ENCODE measurements at regions not wholly inside any gene's neighbourhood (a gene's known extent, or its start where the extent isn't known, plus 50 kb on each side); places are given as distances from the start of the nearest gene placed in this dataset.
"Not testable (repeated sequence)": the region's sequence is repeated elsewhere in the genome, so short reads cannot be mapped to it uniquely, and the experiment has no call there.

GRCh38 chr6:144379356-144379755 is 94.2 kb downstream of the UTRN start:
- DNase-seq: no peak
- Histone ChIP-seq H3K27me3 (no peaks in the 10 kb centered on the region), H3K36me3 (no peaks in the 10 kb centered on the region), H3K9me3 (no peaks in the 10 kb centered on the region), H3K4me3 (no peak overlapping the region), H3K4me1 (peaks cover 16 to 52% (median 24%) of the 10 kb centered on the region in 4 donors), H3K27ac (peak overlapping the region in 1 of 4 donors; percentile 40)
- WGBS, 2 donors: 78 to 89% methylated on average over 7 of the region's 7 CpGs
- ATAC-seq (ENCODE audit: low FRiP score in 2 of 2): peak in 1 of 2 donors; percentile 65
- TF ChIP-seq POLR2AphosphoS5 (IDR thresholded peaks at IDR 0.05): no peak
- TF ChIP-seq CTCF (IDR thresholded peaks at IDR 0.05): no peak
- TF ChIP-seq EP300 (IDR thresholded peaks at IDR 0.05): no peak
- TF ChIP-seq POLR2A (IDR thresholded peaks at IDR 0.05): no peak

GRCh38 chr6:144381499-144381898 is 96.4 kb downstream of the UTRN start:
- H3K27ac ChIP-seq; H3K9me3 ChIP-seq; ATAC-seq (ENCODE audit: low FRiP score in 2 of 2); DNase-seq; H3K36me3 ChIP-seq; H3K27me3 ChIP-seq; H3K4me3 ChIP-seq: not testable (repeated sequence)
- 100% methylated on average over 2 of the region's 2 CpGs for WGBS, 2 donors
- peaks cover 16 to 43% (median 25%) of the 10 kb centered on the region in 4 donors for H3K4me1 ChIP-seq

DNA sequence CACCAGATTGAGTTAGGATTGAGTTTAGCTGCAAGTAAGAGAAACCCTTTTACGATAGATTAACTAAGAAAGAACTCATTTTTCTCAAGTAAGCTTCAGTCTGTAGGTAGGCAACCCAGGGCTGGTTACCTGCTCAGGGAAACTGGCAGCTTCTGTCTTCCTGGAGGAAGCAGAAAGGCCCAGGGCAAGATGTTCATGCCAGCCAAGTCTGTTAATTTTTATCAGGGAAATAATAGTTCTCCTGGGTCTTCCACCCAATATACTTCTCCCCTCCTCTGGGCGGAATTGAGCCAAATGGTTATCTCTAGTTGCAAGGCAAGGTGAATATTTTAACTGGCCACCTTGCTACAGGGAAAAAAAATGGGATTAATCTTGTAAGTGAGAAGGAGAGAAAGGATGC is 98.2 kb downstream of the UTRN start:
- Histone ChIP-seq H3K27me3 (no peaks in the 10 kb centered on the region), H3K27ac (no peak overlapping the region), H3K9me3 (no peaks in the 10 kb centered on the region), H3K36me3 (no peaks in the 10 kb centered on the region), H3K4me1 (peaks cover 10 to 34% (median 21%) of the 10 kb centered on the region in 4 donors), H3K4me3 (no peak overlapping the region)
- DNase-seq (no peak), ATAC-seq (ENCODE audit: low FRiP score in 2 of 2) (no peak)
- TF ChIP-seq POLR2AphosphoS5 (IDR thresholded peaks at IDR 0.05) (no peak), POLR2A (IDR thresholded peaks at IDR 0.05) (no peak), EP300 (IDR thresholded peaks at IDR 0.05) (no peak), CTCF (IDR thresholded peaks at IDR 0.05) (no peak)
- WGBS, 2 donors: 95% methylated on average over 2 of the region's 2 CpGs

DNA sequence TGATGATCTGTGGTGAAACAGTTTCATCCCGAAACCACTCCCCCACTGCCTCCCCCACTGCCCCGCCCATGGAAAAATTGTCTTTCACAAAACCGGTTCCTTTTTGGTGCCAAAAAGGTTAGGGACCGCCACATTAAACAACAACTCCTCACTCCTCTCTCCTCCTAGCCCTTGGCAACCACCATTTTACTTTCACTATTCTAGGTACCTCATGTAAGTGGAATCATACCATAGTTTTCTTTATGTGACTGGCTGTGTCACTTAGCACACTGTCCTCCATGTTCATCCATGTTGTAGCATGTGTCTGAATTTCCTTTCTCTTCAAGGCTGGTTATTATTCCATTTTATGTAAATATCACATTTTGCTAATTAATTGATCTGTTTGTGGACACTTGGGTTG is 99.3 kb downstream of the UTRN start:
- Histone ChIP-seq H3K27me3 (no peaks in the 10 kb centered on the region), H3K36me3 (no peaks in the 10 kb centered on the region), H3K27ac (no peak overlapping the region), H3K4me1 (peaks cover 2 to 25% (median 13%) of the 10 kb centered on the region in 4 donors), H3K9me3 (no peaks in the 10 kb centered on the region), H3K4me3 (no peak overlapping the region)
- DNase-seq (no peak), ATAC-seq (ENCODE audit: low FRiP score in 2 of 2) (no peak)
- TF ChIP-seq POLR2AphosphoS5 (IDR thresholded peaks at IDR 0.05) (no peak), CTCF (IDR thresholded peaks at IDR 0.05) (no peak), EP300 (IDR thresholded peaks at IDR 0.05) (no peak), POLR2A (IDR thresholded peaks at IDR 0.05) (no peak)
- 95 to 97% methylated on average over 4 of the region's 4 CpGs for WGBS, 2 donors

DNA sequence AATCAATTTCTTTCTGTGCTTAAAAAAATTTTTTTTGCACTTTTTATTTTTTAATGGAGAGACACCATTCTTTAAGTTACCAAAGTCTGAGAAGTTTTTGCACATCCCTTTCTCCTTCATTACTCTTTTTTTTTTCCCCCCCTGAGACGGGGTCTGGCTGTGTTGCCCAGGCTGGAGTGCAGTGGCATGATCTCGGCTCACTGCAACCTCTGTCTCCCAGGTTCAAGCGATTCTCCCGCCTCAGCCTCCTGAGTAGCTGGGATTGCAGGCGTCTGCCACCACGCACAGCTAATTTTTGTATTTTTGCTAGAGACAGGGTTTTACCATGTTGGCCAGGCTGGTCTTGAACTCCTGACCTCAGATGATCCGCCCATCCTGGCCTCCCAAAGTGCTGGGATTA is 104.3 kb downstream of the UTRN start:
- not testable (repeated sequence) for ATAC-seq (ENCODE audit: low FRiP score in 2 of 2)
- 89 to 100% methylated on average over 7 of the region's 7 CpGs for WGBS, 2 donors
- peaks cover 0 to 19% (median 6%) of the 10 kb centered on the region in 4 donors for H3K4me1 ChIP-seq

DNA sequence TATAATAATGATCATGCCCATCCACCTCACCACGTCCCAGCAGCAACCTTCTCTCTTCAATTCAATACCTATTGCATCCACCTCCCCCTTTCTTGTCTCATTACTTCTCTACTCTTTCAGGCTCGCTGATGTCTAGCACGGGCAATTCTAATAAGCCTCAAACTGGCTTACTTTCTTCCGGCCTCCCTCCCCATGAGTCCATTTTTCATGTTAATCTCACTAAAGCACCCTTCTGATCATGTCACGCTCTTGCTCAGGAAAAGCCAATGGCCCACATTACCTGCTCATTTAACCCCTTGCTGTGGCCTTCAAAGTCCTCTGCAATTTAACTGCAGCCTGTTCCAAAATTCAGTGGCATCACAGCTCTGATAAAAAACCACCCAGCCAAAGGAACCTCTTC is 105.1 kb downstream of the UTRN start:
- H3K9me3 ChIP-seq: no peaks in the 10 kb centered on the region
- DNase-seq (no peak), ATAC-seq (ENCODE audit: low FRiP score in 2 of 2) (no peak)
- H3K36me3 ChIP-seq: no peaks in the 10 kb centered on the region
- peaks cover 0 to 19% (median 6%) of the 10 kb centered on the region in 4 donors for H3K4me1 ChIP-seq
- no peaks in the 10 kb centered on the region for H3K27me3 ChIP-seq
- 94% methylated on average over 5 of the region's 5 CpGs for WGBS, 2 donors
- TF ChIP-seq POLR2AphosphoS5 (IDR thresholded peaks at IDR 0.05) (no peak), EP300 (IDR thresholded peaks at IDR 0.05) (no peak), CTCF (IDR thresholded peaks at IDR 0.05) (no peak), POLR2A (IDR thresholded peaks at IDR 0.05) (no peak)
- no peak overlapping the region for H3K4me3 ChIP-seq
- H3K27ac ChIP-seq: no peak overlapping the region

More for the DNA sequence above, 104.3 kb downstream of the UTRN start:
- H3K9me3 ChIP-seq, DNase-seq, H3K27ac ChIP-seq, H3K4me3 ChIP-seq, H3K27me3 ChIP-seq, H3K36me3 ChIP-seq: not testable (repeated sequence)

All from upper lobe of left lung (tissue), 6 donors.